ENCODE measurements at regions not wholly inside any gene's neighbourhood (a gene's known extent, or its start where the extent isn't known, plus 50 kb on each side); places are given as distances from the start of the nearest gene placed in this dataset.
"Not testable (repeated sequence)": the region's sequence is repeated elsewhere in the genome, so short reads cannot be mapped to it uniquely, and the experiment has no call there.

- Histone ChIP-seq H3K4me1 (ENCODE audit: control insufficient read depth, insufficient read depth, low read length) (no peaks in the 10 kb centered on the region), H3K9me3 (ENCODE audit: control insufficient read depth, insufficient read depth, low read length) (no peaks in the 10 kb centered on the region), H3K36me3 (ENCODE audit: control insufficient read depth, insufficient read depth, low read length) (no peaks in the 10 kb centered on the region), H3K9ac (ENCODE audit: low read depth, low read length) (no peak overlapping the region), H3K4me3 (ENCODE audit: low read depth, low read length) (no peak overlapping the region), H3K27me3 (ENCODE audit: control insufficient read depth, insufficient read depth, low read length) (no peaks in the 10 kb centered on the region)
These were observed 141.1 kb upstream of the SETMAR start for GRCh38 chr3:4162096-4162495.

DNA sequence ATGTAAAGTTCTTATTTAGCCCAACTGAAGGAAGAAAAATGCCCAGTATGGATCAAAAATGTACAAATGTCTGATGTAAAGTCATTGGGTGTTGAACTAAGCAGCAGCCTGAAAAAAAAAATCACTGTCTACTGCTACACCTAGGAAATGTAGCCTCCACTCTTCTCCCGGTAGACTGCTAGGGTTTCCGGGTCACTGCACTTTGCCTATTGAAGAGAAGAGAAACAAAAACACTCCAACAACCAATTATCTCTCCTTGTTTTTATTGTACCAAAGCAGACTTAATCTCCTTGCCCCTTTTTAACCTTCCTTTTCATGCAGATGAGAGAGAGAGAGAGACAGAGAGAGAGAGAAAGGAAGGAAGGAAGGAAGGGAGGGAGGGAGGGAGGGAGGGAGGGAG is 140.2 kb upstream of the SETMAR start:
- no peaks in the 10 kb centered on the region for H3K27me3 ChIP-seq (ENCODE audit: control insufficient read depth, insufficient read depth, low read length)
- H3K36me3 ChIP-seq (ENCODE audit: control insufficient read depth, insufficient read depth, low read length), result no peaks in the 10 kb centered on the region
- no peak overlapping the region for H3K9ac ChIP-seq (ENCODE audit: low read depth, low read length)
- no peak overlapping the region for H3K4me3 ChIP-seq (ENCODE audit: low read depth, low read length)
- no peaks in the 10 kb centered on the region for H3K4me1 ChIP-seq (ENCODE audit: control insufficient read depth, insufficient read depth, low read length)
- no peaks in the 10 kb centered on the region for H3K9me3 ChIP-seq (ENCODE audit: control insufficient read depth, insufficient read depth, low read length)

- H3K4me3 ChIP-seq (ENCODE audit: low read depth, low read length), result no peak overlapping the region
- no peaks in the 10 kb centered on the region for H3K9me3 ChIP-seq (ENCODE audit: control insufficient read depth, insufficient read depth, low read length)
- no peaks in the 10 kb centered on the region for H3K36me3 ChIP-seq (ENCODE audit: control insufficient read depth, insufficient read depth, low read length)
- H3K4me1 ChIP-seq (ENCODE audit: control insufficient read depth, insufficient read depth, low read length), result no peaks in the 10 kb centered on the region
- H3K9ac ChIP-seq (ENCODE audit: low read depth, low read length), result no peak overlapping the region
- no peaks in the 10 kb centered on the region for H3K27me3 ChIP-seq (ENCODE audit: control insufficient read depth, insufficient read depth, low read length)
These were observed 136.6 kb upstream of the SETMAR start for GRCh38 chr3:4166540-4166939.

- not testable (repeated sequence) for H3K27me3 ChIP-seq (ENCODE audit: control insufficient read depth, insufficient read depth, low read length); H3K9ac ChIP-seq (ENCODE audit: low read depth, low read length); H3K4me3 ChIP-seq (ENCODE audit: low read depth, low read length); H3K9me3 ChIP-seq (ENCODE audit: control insufficient read depth, insufficient read depth, low read length); H3K36me3 ChIP-seq (ENCODE audit: control insufficient read depth, insufficient read depth, low read length); H3K4me1 ChIP-seq (ENCODE audit: control insufficient read depth, insufficient read depth, low read length)
These were observed 135.9 kb upstream of the SETMAR start for GRCh38 chr3:4167230-4167629.

DNA sequence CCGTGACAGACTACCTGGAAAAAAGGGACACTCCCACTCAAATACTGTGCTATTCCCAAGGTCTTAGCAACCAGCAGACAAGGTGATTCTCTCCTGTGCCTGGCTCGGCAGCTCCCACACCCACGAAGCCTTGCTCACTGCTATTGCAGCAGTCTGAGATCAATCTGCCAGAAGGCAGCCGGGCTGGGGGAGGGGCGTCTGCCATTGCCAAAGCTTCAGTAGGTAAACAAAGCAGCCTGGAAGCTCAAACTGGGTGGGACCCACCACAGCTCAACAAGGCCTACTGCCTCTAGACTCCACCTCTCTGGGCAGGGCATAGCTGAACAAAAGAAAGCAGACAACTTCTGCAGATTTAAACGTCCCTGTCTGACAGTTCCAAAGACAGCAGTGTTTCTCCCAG is 128.4 kb upstream of the SETMAR start:
- Histone ChIP-seq H3K4me3 (ENCODE audit: low read depth, low read length) (no peak overlapping the region), H3K27me3 (ENCODE audit: control insufficient read depth, insufficient read depth, low read length) (no peaks in the 10 kb centered on the region)

DNA sequence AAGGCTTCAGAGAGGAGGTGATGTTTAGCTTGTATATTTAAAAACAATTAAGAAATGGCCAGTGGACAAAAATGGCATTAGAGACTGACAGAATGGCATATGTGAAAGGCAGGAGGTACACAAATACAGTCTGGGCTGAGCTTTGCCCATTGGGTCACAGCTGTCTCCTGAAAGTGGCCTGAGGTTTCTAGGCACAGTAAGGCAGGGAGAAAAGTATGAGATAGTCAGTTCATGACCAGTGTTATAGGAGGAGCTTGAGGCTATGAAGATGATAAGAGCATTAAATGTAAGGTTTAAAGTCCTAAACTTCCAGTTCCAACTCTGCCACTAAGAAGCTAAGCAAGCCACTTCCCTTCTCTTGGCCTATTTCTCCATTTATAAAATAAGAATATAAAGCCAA is 111.2 kb upstream of the SETMAR start:
- Histone ChIP-seq H3K36me3 (ENCODE audit: control insufficient read depth, insufficient read depth, low read length) (no peaks in the 10 kb centered on the region), H3K9ac (ENCODE audit: low read depth, low read length) (no peak overlapping the region), H3K4me1 (ENCODE audit: control insufficient read depth, insufficient read depth, low read length) (no peaks in the 10 kb centered on the region), H3K9me3 (ENCODE audit: control insufficient read depth, insufficient read depth, low read length) (peaks cover 4% of the 10 kb centered on the region), H3K4me3 (ENCODE audit: low read depth, low read length) (no peak overlapping the region), H3K27me3 (ENCODE audit: control insufficient read depth, insufficient read depth, low read length) (no peaks in the 10 kb centered on the region)

More for the DNA sequence above, 128.4 kb upstream of the SETMAR start:
- Histone ChIP-seq H3K9ac (ENCODE audit: low read depth, low read length) (no peak overlapping the region), H3K4me1 (ENCODE audit: control insufficient read depth, insufficient read depth, low read length) (no peaks in the 10 kb centered on the region), H3K9me3 (ENCODE audit: control insufficient read depth, insufficient read depth, low read length) (no peaks in the 10 kb centered on the region), H3K36me3 (ENCODE audit: control insufficient read depth, insufficient read depth, low read length) (no peaks in the 10 kb centered on the region)

- H3K9me3 ChIP-seq (ENCODE audit: control insufficient read depth, insufficient read depth, low read length), result peaks cover 4% of the 10 kb centered on the region
- H3K4me1 ChIP-seq (ENCODE audit: control insufficient read depth, insufficient read depth, low read length), result no peaks in the 10 kb centered on the region
These were observed 108.2 kb upstream of the SETMAR start for GRCh38 chr3:4195006-4195405.

DNA sequence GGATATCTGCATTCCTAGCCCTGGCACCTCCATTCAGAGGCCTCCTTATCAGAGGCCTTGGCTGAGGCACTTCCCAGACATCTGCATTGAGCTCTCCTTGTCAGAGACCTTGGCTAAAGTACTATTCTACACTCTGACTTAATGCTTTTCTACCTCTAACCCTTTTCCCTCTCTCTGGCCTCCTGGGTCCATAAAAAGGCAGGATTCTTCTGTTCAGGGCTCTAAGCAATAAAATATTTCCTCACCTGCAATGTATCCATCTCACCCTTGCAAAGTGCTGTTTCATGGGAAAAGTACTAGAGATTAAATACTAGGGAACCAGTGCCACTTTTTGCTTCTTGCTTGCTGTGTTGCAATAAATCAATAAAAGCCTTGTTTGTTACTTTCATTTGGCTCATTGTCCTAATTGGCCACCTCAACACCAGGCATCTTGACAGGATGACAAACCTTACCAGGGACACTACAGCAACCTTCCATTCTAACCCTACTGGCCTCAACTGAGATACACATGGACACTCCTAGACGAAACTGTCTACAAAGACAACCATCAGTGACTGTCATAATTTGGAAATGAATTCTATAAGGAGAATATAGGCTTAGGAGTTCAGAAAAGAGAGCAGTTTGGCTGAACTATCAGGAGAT is 106.5 kb upstream of the SETMAR start:
- H3K9me3 ChIP-seq (ENCODE audit: control insufficient read depth, insufficient read depth, low read length), result peaks cover 4% of the 10 kb centered on the region
- H3K4me3 ChIP-seq (ENCODE audit: low read depth, low read length), result no peak overlapping the region
- H3K9ac ChIP-seq (ENCODE audit: low read depth, low read length), result no peak overlapping the region
- no peaks in the 10 kb centered on the region for H3K27me3 ChIP-seq (ENCODE audit: control insufficient read depth, insufficient read depth, low read length)
- H3K4me1 ChIP-seq (ENCODE audit: control insufficient read depth, insufficient read depth, low read length), result no peaks in the 10 kb centered on the region
- H3K36me3 ChIP-seq (ENCODE audit: control insufficient read depth, insufficient read depth, low read length), result no peaks in the 10 kb centered on the region

More at GRCh38 chr3:4195006-4195405, 108.2 kb upstream of the SETMAR start:
- no peaks in the 10 kb centered on the region for H3K36me3 ChIP-seq (ENCODE audit: control insufficient read depth, insufficient read depth, low read length)
- no peak overlapping the region for H3K9ac ChIP-seq (ENCODE audit: low read depth, low read length)
- no peak overlapping the region for H3K4me3 ChIP-seq (ENCODE audit: low read depth, low read length)
- no peaks in the 10 kb centered on the region for H3K27me3 ChIP-seq (ENCODE audit: control insufficient read depth, insufficient read depth, low read length)

- Histone ChIP-seq H3K9ac (ENCODE audit: low read depth, low read length) (no peak overlapping the region), H3K36me3 (ENCODE audit: control insufficient read depth, insufficient read depth, low read length) (no peaks in the 10 kb centered on the region), H3K4me3 (ENCODE audit: low read depth, low read length) (no peak overlapping the region), H3K27me3 (ENCODE audit: control insufficient read depth, insufficient read depth, low read length) (no peaks in the 10 kb centered on the region), H3K4me1 (ENCODE audit: control insufficient read depth, insufficient read depth, low read length) (no peaks in the 10 kb centered on the region), H3K9me3 (ENCODE audit: control insufficient read depth, insufficient read depth, low read length) (peaks cover 4% of the 10 kb centered on the region)
These were observed 105.5 kb upstream of the SETMAR start for GRCh38 chr3:4197670-4198069.

GRCh38 chr3:4198491-4198890 is 104.7 kb upstream of the SETMAR start:
- Histone ChIP-seq H3K9ac (ENCODE audit: low read depth, low read length) (no peak overlapping the region), H3K4me3 (ENCODE audit: low read depth, low read length) (no peak overlapping the region), H3K4me1 (ENCODE audit: control insufficient read depth, insufficient read depth, low read length) (no peaks in the 10 kb centered on the region), H3K9me3 (ENCODE audit: control insufficient read depth, insufficient read depth, low read length) (no peaks in the 10 kb centered on the region), H3K27me3 (ENCODE audit: control insufficient read depth, insufficient read depth, low read length) (no peaks in the 10 kb centered on the region), H3K36me3 (ENCODE audit: control insufficient read depth, insufficient read depth, low read length) (no peaks in the 10 kb centered on the region)

DNA sequence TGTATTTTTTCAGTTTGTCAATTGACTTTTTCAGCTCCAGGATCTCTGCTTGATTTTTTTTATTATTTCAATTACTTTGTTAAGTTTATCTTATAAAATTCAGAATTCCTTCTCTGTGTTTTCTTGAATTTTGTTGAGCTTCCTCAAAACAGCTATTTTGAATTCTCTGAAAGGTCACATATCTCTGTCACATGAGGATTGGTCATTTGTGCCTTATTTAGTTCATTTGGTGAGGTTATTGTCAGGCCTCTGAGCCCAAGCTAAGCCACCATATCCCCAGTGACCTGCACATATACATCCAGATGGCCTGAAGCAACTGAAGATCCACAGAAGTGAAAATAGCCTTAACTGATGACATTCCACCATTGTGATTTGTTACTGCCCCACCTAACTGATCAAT is 98.4 kb upstream of the SETMAR start:
- H3K4me1 ChIP-seq (ENCODE audit: control insufficient read depth, insufficient read depth, low read length); H3K9ac ChIP-seq (ENCODE audit: low read depth, low read length); H3K9me3 ChIP-seq (ENCODE audit: control insufficient read depth, insufficient read depth, low read length); H3K27me3 ChIP-seq (ENCODE audit: control insufficient read depth, insufficient read depth, low read length); H3K36me3 ChIP-seq (ENCODE audit: control insufficient read depth, insufficient read depth, low read length); H3K4me3 ChIP-seq (ENCODE audit: low read depth, low read length): not testable (repeated sequence)

DNA sequence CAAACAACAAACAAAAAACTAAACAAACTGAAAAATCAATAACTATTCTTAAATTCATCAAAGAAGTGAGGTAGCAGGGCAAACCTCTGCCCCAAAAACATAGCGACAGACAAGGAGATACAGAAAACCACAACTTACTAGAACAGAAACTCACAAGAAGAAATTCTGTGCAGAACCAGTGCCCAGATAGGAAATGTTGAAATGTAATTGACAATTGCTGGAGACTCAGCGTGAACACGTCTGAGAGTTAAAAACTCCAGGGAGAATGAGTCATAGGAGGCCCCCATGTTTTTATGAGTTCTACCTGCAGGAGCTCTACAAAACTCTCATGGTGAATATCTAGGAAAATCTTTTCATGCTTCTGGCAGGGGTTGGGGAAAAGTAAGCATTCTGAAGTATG is 95.5 kb upstream of the SETMAR start:
- Histone ChIP-seq H3K36me3 (ENCODE audit: control insufficient read depth, insufficient read depth, low read length) (no peaks in the 10 kb centered on the region), H3K9me3 (ENCODE audit: control insufficient read depth, insufficient read depth, low read length) (no peaks in the 10 kb centered on the region), H3K4me1 (ENCODE audit: control insufficient read depth, insufficient read depth, low read length) (no peaks in the 10 kb centered on the region), H3K27me3 (ENCODE audit: control insufficient read depth, insufficient read depth, low read length) (no peaks in the 10 kb centered on the region), H3K9ac (ENCODE audit: low read depth, low read length) (no peak overlapping the region), H3K4me3 (ENCODE audit: low read depth, low read length) (no peak overlapping the region)

Data from iPS-15b (cell line).